ENCODE measurements at regions not wholly inside any gene's neighbourhood (a gene's known extent, or its start where the extent isn't known, plus 50 kb on each side); places are given as distances from the start of the nearest gene placed in this dataset.

GRCh38 chr1:58367217-58367616, 179.3 kb downstream of the OMA1 start:
- no peak for DNase-seq

- no peak for DNase-seq
Observed at GRCh38 chr1:58365328-58365727, 181.2 kb downstream of the OMA1 start.

- DNase-seq = peak; percentile 7
Observed at GRCh38 chr1:58363585-58363984, 182.9 kb downstream of the OMA1 start.

- DNase-seq = no peak
Observed at GRCh38 chr1:58361134-58361533, 185.4 kb downstream of the OMA1 start.

- DNase-seq = no peak
Observed at GRCh38 chr1:58358346-58358745, 188.2 kb downstream of the OMA1 start.

- DNase-seq = no peak
Observed at GRCh38 chr1:58356402-58356801, 190.1 kb downstream of the OMA1 start.

GRCh38 chr1:58353168-58353567, 193.4 kb downstream of the OMA1 start:
- DNase-seq = no peak

GRCh38 chr1:58352476-58353092, 193.9 kb downstream of the OMA1 start:
- no peak for DNase-seq

GRCh38 chr1:58346036-58346355, 200.5 kb downstream of the OMA1 start:
- no peak for DNase-seq

GRCh38 chr1:58345215-58346035, 201.1 kb downstream of the OMA1 start:
- DNase-seq = no peak

GRCh38 chr1:58340185-58340584, 206.3 kb downstream of the OMA1 start:
- DNase-seq = no peak

GRCh38 chr1:58338081-58338480, 208.4 kb downstream of the OMA1 start:
- no peak for DNase-seq

- DNase-seq = no peak
Observed at GRCh38 chr1:58333511-58333910, 213.0 kb downstream of the OMA1 start.

GRCh38 chr1:58331156-58331555, 215.4 kb downstream of the OMA1 start:
- no peak for DNase-seq

GRCh38 chr1:58325866-58326265, 220.7 kb downstream of the OMA1 start:
- DNase-seq = no peak

- DNase-seq = no peak
Observed at GRCh38 chr1:58324558-58324957, 222.0 kb downstream of the OMA1 start.

GRCh38 chr1:58318157-58319005, 228.1 kb downstream of the OMA1 start:
- no peak for DNase-seq

GRCh38 chr1:58317694-58318093, 228.8 kb downstream of the OMA1 start:
- DNase-seq = no peak

GRCh38 chr1:58317086-58317485, 229.4 kb downstream of the OMA1 start:
- no peak for DNase-seq

- DNase-seq = no peak
Observed at GRCh38 chr1:58316141-58316540, 230.4 kb downstream of the OMA1 start.

- DNase-seq = no peak
Observed at GRCh38 chr1:58312971-58313563, 233.5 kb downstream of the OMA1 start.

GRCh38 chr1:58312461-58312860, 234.1 kb downstream of the OMA1 start:
- DNase-seq = no peak

- no peak for DNase-seq
Observed at GRCh38 chr1:58310881-58311280, 235.6 kb downstream of the OMA1 start.
